Glutamatergic neuron (in vitro differentiated cells): ENCODE measurements at regions not wholly inside any gene's neighbourhood (a gene's known extent, or its start where the extent isn't known, plus 50 kb on each side); places are given as distances from the start of the nearest gene placed in this dataset.

Experiments used
- DNase-seq: peaks from one replicate; pipeline ENCODE4 v3.0.0; 2022
- H3K27ac Mint-ChIP-seq: one replicate; pipeline ENCODE4 v1.8.0; 2020; ENCODE audit warnings: mild to moderate bottlenecking, mixed read lengths, inconsistent platforms; ENCODE audit not compliant: unreplicated experiment
- H3K27me3 Mint-ChIP-seq: one replicate; pipeline ENCODE4 v1.8.0; 2020; ENCODE audit warnings: mild to moderate bottlenecking, moderate library complexity, mixed read lengths, inconsistent platforms; ENCODE audit not compliant: unreplicated experiment
- H3K36me3 Mint-ChIP-seq: one replicate; pipeline ENCODE4 v1.8.0; 2020; ENCODE audit warnings: mild to moderate bottlenecking, mixed read lengths, inconsistent platforms; ENCODE audit not compliant: unreplicated experiment
- H3K4me1 Mint-ChIP-seq: one replicate; pipeline ENCODE4 v1.8.0; 2020; ENCODE audit warnings: mild to moderate bottlenecking, low read depth, mixed read lengths, inconsistent platforms; ENCODE audit not compliant: unreplicated experiment
- H3K4me3 Mint-ChIP-seq: one replicate; pipeline ENCODE4 v1.8.0; 2020; ENCODE audit warnings: mild to moderate bottlenecking, mixed read lengths, inconsistent platforms; ENCODE audit not compliant: unreplicated experiment
- H3K9me3 Mint-ChIP-seq: one replicate; pipeline ENCODE4 v1.8.0; 2020; ENCODE audit warnings: mild to moderate bottlenecking, moderate library complexity, mixed read lengths, inconsistent platforms; ENCODE audit not compliant: unreplicated experiment
- TF ChIP-seq, protein P1 (sequence below): fragments of 200-600 bp; sonication (generic); IDR thresholded peaks from one replicate; pipeline ENCODE4 v1.5.0; 2021; ENCODE audit not compliant: partially characterized antibody, unreplicated experiment

DNA sequence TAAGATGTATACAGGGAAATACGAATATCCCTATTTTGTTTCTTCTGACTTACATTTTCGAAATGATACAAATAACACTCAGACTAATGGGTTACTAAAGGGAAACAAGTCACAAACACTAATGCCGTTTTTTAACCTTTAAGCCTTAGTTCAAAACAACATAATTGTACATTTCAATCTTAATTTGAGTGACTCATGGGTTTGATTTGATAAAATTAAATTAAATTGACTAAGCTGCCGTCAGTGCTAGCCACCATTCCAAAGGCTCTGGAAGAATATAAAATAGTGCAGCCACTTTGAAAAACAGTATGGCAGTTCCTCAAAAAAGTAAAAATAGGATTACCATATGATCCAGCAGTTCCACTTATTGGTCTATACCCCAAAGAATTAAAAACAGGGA is 133.8 kb upstream of the NT5C1B start:
- TF ChIP-seq, protein P1, sequence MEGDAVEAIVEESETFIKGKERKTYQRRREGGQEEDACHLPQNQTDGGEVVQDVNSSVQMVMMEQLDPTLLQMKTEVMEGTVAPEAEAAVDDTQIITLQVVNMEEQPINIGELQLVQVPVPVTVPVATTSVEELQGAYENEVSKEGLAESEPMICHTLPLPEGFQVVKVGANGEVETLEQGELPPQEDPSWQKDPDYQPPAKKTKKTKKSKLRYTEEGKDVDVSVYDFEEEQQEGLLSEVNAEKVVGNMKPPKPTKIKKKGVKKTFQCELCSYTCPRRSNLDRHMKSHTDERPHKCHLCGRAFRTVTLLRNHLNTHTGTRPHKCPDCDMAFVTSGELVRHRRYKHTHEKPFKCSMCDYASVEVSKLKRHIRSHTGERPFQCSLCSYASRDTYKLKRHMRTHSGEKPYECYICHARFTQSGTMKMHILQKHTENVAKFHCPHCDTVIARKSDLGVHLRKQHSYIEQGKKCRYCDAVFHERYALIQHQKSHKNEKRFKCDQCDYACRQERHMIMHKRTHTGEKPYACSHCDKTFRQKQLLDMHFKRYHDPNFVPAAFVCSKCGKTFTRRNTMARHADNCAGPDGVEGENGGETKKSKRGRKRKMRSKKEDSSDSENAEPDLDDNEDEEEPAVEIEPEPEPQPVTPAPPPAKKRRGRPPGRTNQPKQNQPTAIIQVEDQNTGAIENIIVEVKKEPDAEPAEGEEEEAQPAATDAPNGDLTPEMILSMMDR, result no peak
- Mint-ChIP-seq H3K27me3 (no peaks in the 10 kb centered on the region), H3K9me3 (no peaks in the 10 kb centered on the region), H3K4me3 (no peak overlapping the region), H3K27ac (no peak overlapping the region), H3K4me1 (no peaks in the 10 kb centered on the region), H3K36me3 (no peaks in the 10 kb centered on the region)
- DNase-seq, result no peak

DNA sequence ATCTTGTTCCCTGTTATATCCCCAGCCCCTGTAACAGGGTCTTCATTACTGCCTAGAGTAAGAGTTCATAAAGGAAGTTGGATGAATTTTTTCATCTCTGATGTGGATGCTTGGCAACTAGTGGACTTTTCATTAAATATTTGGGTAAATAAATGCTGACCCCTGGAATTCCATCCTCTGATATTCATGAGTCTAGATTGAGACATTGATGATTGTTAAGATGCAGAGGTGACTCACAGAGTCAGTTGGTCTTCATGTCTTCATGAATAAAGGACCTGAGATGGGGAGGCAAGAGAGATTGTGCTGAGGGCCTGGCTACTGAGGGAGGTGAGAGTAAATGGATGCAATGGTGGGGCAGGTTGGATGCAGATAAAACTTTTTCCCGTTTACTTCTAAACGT is 132.7 kb upstream of the NT5C1B start:
- H3K36me3 Mint-ChIP-seq, result no peaks in the 10 kb centered on the region

DNA sequence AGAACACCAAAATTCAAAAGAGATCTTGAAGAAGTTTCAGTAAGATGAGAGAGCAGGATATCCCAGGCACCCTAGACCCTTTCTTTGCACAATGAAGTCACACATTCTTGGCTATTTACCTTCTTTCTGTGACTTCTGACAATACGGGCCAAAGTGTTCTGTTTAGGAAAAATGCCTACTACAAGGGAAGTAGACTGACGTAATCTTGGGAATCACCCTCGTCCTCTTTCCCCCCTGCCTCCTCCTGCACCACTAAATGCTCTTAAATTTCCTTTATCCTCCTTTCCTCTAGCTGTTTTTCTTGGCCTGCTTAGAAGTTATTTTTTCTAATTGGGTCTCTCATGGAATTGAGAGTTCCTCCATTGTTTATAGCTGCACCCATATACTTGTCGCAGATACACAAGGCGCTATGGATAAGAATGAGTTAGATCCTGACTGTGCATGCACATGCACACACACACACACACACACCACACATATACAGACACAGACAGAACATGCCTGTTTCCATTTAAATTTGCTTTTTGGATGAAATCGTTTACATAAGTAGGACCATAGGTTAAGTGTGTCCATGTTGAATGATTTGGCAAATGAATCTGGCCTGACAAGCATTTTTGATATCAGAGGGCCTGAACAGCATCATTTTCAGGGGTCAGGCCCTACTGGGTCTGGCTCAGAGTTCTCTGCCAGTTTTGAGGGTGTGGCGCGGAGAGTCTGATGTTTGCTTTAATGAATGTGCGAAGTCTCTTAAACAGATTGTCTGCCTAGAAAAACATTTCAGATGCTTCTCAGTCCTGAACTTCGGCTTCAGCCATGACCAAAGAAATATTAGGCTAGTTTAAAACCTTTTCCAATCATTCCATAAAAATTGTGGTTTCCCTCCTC is 131.9 kb upstream of the NT5C1B start:
- no peak for DNase-seq
- no peaks in the 10 kb centered on the region for H3K36me3 Mint-ChIP-seq
- TF ChIP-seq, protein P1, result no peak
- H3K4me1 Mint-ChIP-seq, result no peaks in the 10 kb centered on the region
- H3K27ac Mint-ChIP-seq, result no peak overlapping the region
- H3K27me3 Mint-ChIP-seq, result no peaks in the 10 kb centered on the region
- H3K4me3 Mint-ChIP-seq, result no peak overlapping the region
- H3K9me3 Mint-ChIP-seq, result no peaks in the 10 kb centered on the region

More for the DNA sequence above, 132.7 kb upstream of the NT5C1B start:
- no peaks in the 10 kb centered on the region for H3K9me3 Mint-ChIP-seq
- H3K4me1 Mint-ChIP-seq, result no peaks in the 10 kb centered on the region
- no peak for DNase-seq
- no peak overlapping the region for H3K4me3 Mint-ChIP-seq
- H3K27me3 Mint-ChIP-seq, result no peaks in the 10 kb centered on the region
- TF ChIP-seq, protein P1, result no peak
- no peak overlapping the region for H3K27ac Mint-ChIP-seq

DNA sequence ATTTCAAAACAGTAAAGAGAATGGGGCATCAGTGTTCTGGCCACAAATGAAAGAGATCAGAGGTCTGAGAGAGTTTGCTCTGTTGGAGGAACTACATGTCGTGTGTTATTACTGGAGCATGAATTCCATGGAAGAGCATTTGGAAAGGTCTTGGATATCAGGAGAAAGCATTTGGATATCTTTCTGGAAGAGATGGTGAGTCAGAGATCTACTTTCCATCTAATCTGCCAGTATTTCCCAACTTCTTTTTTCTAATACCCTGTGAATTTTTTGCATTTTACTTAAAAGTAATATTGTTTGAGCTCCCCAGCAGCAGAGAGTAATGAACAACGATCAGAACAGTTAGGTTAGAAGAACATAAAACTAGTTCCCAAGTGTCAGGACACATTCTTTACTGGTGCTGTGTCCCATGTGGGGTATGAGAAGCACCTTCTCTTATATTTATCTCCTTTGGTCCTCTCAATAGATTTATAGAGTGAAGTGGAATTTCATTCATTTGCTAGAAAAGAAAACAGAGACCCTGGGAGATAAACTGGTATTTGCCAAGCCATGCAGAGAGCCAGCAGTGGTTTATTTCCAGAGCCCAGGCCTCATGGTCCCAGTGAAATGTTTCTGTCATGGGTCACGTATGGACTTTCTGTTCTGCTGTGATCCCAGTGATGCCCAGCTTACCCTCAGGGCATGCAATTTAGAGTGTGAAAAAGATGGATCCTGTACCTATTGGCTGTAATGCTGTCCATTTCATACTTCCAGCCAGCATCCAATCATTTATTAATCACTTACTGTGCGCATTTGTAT is 130.8 kb upstream of the NT5C1B start:
- no peak overlapping the region for H3K27ac Mint-ChIP-seq
- no peak for DNase-seq
- no peaks in the 10 kb centered on the region for H3K27me3 Mint-ChIP-seq
- no peak overlapping the region for H3K4me3 Mint-ChIP-seq
- no peaks in the 10 kb centered on the region for H3K9me3 Mint-ChIP-seq
- no peaks in the 10 kb centered on the region for H3K4me1 Mint-ChIP-seq
- H3K36me3 Mint-ChIP-seq, result no peaks in the 10 kb centered on the region
- TF ChIP-seq, protein P1, result no peak
